ENCODE measurements at regions not wholly inside any gene's neighbourhood (a gene's known extent, or its start where the extent isn't known, plus 50 kb on each side); places are given as distances from the start of the nearest gene placed in this dataset.

DNA sequence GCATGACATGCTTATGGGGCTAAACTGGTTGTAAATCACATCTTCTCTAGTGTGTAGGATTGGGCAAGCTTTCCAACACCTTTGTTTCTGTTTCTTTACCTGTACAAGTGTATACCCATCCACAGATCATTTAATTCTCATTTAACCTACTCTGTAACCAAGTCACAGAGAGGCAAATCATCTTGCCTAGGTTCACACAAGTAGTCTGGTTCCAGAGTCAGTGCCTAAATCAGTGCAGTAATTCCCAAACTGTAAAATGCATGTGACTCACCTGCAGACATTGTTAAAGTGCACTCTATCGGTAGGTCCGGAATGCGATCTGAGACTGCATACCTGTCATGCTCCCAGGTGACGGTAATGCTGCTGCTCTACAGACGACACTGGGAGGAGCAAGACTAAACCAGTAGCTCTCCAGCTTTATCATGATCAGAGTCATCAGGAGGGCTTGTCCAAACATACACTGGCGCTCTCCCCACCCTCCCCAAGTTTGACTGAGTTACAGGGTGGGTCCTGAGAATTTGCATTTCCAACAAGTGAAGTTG is 107.9 kb upstream of the FREM1 start:
- DNase-seq (ENCODE audit: low read depth, low spot score) = no peak
- POLR2A ChIA-PET = no interaction called here
- no peak overlapping the region for H3K4me3 ChIP-seq (ENCODE audit: low read depth, low read length)
- H3K27me3 ChIP-seq (ENCODE audit: control insufficient read depth, insufficient read depth, low read length) = no peaks in the 10 kb centered on the region
- H3K9me3 ChIP-seq (ENCODE audit: control insufficient read depth, insufficient read depth, low read length) = no peaks in the 10 kb centered on the region
- TF ChIP-seq, protein P1, sequence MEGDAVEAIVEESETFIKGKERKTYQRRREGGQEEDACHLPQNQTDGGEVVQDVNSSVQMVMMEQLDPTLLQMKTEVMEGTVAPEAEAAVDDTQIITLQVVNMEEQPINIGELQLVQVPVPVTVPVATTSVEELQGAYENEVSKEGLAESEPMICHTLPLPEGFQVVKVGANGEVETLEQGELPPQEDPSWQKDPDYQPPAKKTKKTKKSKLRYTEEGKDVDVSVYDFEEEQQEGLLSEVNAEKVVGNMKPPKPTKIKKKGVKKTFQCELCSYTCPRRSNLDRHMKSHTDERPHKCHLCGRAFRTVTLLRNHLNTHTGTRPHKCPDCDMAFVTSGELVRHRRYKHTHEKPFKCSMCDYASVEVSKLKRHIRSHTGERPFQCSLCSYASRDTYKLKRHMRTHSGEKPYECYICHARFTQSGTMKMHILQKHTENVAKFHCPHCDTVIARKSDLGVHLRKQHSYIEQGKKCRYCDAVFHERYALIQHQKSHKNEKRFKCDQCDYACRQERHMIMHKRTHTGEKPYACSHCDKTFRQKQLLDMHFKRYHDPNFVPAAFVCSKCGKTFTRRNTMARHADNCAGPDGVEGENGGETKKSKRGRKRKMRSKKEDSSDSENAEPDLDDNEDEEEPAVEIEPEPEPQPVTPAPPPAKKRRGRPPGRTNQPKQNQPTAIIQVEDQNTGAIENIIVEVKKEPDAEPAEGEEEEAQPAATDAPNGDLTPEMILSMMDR (IDR thresholded peaks at IDR 0.05; ENCODE audit: low read depth, low read length) = no peak
- no peak overlapping the region for H3K27ac ChIP-seq (ENCODE audit: low read depth, low read length)
- CTCF ChIA-PET = no interaction called here

DNA sequence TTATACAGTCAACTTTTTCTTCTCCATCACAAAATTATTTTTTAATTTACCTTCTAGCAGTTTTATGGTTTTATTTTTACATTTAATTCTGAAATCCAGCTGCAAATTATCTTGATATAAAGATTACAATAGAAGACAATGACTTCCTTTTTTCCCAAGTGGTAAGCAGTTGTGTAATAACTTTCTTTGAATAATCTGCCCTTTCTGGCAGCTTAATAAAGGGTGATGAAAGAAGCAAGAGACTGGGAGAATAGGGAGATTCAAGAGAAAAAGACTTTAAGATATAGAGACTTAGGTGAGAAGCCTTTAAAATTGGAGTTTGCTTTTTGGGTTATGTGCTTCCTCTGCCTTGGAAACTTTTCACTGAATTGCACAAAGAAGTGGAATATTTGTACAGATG is 100.4 kb upstream of the FREM1 start:
- POLR2A ChIA-PET = no interaction called here
- TF ChIP-seq, protein P1 (IDR thresholded peaks at IDR 0.05; ENCODE audit: low read depth, low read length) = no peak
- Histone ChIP-seq H3K27me3 (ENCODE audit: control insufficient read depth, insufficient read depth, low read length) (no peaks in the 10 kb centered on the region), H3K4me3 (ENCODE audit: low read depth, low read length) (no peak overlapping the region), H3K27ac (ENCODE audit: low read depth, low read length) (no peak overlapping the region), H3K9me3 (ENCODE audit: control insufficient read depth, insufficient read depth, low read length) (no peaks in the 10 kb centered on the region)
- no peak for DNase-seq (ENCODE audit: low read depth, low spot score)
- CTCF ChIA-PET = no interaction called here

DNA sequence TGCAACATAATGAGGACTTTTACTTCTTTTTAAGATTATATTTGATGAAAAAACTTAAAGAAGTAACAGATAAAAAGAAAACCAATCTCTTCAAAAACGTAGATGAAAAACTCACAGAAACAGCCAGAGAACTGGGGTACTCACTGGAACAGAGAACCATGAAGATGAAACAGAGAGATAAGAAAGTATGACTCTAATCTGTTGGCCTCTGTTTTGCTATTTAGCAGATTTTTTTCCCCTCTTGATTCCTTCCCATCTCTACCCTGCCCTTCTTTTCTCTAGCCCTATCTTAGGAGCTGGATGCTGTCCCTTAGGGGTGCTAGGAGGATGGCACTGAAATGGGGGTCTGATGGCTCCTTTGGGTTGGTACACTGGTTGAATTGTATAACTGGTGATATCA is 97.5 kb upstream of the FREM1 start:
- no peaks in the 10 kb centered on the region for H3K27me3 ChIP-seq (ENCODE audit: control insufficient read depth, insufficient read depth, low read length)
- POLR2A ChIA-PET = no interaction called here
- H3K4me3 ChIP-seq (ENCODE audit: low read depth, low read length) = no peak overlapping the region
- H3K27ac ChIP-seq (ENCODE audit: low read depth, low read length) = no peak overlapping the region
- CTCF ChIA-PET = no interaction called here
- no peak for DNase-seq (ENCODE audit: low read depth, low spot score)
- TF ChIP-seq, protein P1 (IDR thresholded peaks at IDR 0.05; ENCODE audit: low read depth, low read length) = no peak
- no peaks in the 10 kb centered on the region for H3K9me3 ChIP-seq (ENCODE audit: control insufficient read depth, insufficient read depth, low read length)

DNA sequence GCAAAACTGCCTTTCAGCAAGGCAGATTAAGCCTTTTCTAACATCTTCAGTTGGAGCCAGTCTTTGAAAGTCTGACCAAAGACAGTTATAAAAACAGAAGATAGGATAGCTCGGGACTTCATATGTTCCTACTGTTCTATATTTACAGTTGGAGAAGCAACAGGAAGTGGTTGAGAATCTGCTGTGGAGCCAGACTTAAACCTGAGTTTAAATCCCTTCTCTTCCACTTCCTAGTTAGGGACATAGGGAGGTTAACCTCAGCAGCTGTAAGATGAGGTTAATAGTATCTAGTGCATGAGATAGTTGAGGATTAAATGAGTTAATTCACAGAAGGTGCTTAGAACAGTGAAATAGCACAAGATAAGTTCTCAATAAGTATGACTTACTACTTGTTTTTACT is 84.5 kb upstream of the FREM1 start:
- H3K4me3 ChIP-seq (ENCODE audit: low read depth, low read length) = no peak overlapping the region
- H3K9me3 ChIP-seq (ENCODE audit: control insufficient read depth, insufficient read depth, low read length) = peaks cover 8% of the 10 kb centered on the region; the same call in 1 of the 2 replicates
- no peak overlapping the region for H3K27ac ChIP-seq (ENCODE audit: low read depth, low read length)
- POLR2A ChIA-PET = no interaction called here
- H3K27me3 ChIP-seq (ENCODE audit: control insufficient read depth, insufficient read depth, low read length) = no peaks in the 10 kb centered on the region
- TF ChIP-seq, protein P1 (IDR thresholded peaks at IDR 0.05; ENCODE audit: low read depth, low read length) = no peak
- no peak for DNase-seq (ENCODE audit: low read depth, low spot score)
- CTCF ChIA-PET = no interaction called here

DNA sequence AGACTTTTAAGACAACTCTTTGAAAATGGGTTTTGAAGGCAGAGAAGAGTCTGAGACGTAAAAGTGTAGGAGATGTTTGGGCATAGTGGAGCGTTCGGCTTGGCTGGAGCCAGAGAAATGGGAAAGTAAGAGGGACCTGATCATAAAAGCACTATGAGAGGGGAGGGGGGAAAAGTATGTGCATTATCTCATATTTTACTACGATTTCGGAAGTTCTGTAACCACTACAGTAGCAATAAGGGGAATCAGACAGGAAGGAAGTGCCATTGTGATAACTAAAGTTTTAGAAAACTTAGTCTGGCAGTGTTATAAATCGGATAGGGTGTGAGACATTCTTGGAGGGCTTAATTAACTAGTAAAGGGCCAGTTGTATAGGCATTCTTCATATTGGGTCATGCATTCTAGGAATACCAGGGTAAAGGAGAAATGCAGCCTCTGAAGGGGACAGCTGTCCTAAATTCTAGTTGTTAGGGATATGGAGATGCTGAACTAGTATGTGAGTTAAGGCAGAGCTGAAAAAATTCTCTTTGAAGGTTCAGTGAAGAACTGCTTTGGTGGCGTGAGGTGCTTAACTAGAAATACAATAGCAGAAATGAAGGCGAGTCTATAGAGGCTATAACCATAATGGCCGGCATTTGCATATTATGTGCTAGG is 83.8 kb upstream of the FREM1 start:
- H3K9me3 ChIP-seq (ENCODE audit: control insufficient read depth, insufficient read depth, low read length) = peaks cover 8% of the 10 kb centered on the region; the same call in 1 of the 2 replicates
- DNase-seq (ENCODE audit: low read depth, low spot score) = no peak
- no peaks in the 10 kb centered on the region for H3K27me3 ChIP-seq (ENCODE audit: control insufficient read depth, insufficient read depth, low read length)
- H3K4me3 ChIP-seq (ENCODE audit: low read depth, low read length) = no peak overlapping the region
- TF ChIP-seq, protein P1 (IDR thresholded peaks at IDR 0.05; ENCODE audit: low read depth, low read length) = no peak
- POLR2A ChIA-PET = no interaction called here
- no peak overlapping the region for H3K27ac ChIP-seq (ENCODE audit: low read depth, low read length)
- CTCF ChIA-PET = no interaction called here

Measured in AG04450 (cell line).